ENCODE measurements at regions not wholly inside any gene's neighbourhood (a gene's known extent, or its start where the extent isn't known, plus 50 kb on each side); places are given as distances from the start of the nearest gene placed in this dataset.
"Not testable (repeated sequence)": the region's sequence is repeated elsewhere in the genome, so short reads cannot be mapped to it uniquely, and the experiment has no call there.

DNA sequence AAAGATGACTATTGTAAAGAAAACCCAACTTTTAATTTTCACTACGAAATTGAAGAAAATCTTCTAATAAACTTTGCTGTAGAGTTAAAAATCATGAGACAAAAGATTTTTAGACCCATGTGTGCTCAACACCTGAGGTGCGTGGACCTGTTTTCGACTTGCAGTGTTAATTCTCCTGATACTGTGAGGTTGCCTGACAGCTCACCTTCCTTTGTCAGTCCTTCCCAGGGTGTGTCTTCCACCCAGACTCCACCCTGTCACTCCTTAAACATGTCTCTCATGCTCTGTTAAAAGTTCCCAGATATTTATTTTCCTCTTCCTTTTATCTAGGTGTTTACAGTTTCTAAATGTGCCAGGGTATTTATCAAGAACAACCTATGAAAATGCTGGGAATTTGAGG is 151.3 kb upstream of the NT5E start:
- DNase-seq, result no peak
- in situ Hi-C loops (cut with HindIII; ENCODE audit: low pct_ligation_motif_present, low pct_unique_long_range_greater_than_20kb, low sequenced_read_pairs), result no loop called here

DNA sequence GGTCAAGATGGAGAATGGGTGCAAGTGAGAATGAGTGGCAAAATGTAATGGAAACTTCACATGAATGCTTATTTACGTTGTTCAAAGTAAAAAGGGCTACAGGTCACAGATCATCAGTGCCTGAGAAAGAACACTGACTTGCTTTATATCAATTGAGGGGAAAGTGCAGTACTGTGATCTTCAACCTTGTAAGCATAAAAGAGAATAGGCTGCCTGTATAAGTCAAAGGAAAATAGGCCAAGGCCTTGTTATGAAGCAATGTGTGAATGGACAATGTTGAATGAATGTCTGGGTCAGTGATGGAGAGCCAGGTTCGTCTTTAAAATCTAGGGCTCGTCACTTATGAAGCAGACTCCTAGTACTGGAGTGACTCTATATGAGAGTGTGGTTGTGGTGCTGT is 158.6 kb upstream of the NT5E start:
- in situ Hi-C loops (cut with HindIII; ENCODE audit: low pct_ligation_motif_present, low pct_unique_long_range_greater_than_20kb, low sequenced_read_pairs), result no loop called here
- DNase-seq, result no peak

DNA sequence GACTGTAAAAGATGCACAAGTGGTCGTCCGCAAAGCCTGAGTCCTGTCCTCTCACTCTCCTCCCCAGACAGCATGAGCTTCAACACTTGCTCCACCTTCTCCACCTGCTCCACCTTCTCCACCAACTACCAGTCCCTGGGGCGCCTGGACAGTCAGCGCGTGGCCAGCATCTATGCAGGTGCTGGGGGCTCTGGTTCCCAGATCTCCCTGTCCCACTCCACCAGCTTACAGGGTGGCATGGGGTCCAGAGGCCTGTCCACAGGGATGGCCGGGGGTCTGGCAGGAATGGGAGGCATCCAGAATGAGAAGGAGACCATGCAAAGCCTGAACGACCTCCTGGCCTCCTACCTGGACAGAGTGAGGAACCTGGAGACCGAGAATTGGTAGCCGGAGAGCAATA is 162.2 kb upstream of the NT5E start:
- in situ Hi-C loops (cut with HindIII; ENCODE audit: low pct_ligation_motif_present, low pct_unique_long_range_greater_than_20kb, low sequenced_read_pairs), result no loop called here
- DNase-seq, result no peak

DNA sequence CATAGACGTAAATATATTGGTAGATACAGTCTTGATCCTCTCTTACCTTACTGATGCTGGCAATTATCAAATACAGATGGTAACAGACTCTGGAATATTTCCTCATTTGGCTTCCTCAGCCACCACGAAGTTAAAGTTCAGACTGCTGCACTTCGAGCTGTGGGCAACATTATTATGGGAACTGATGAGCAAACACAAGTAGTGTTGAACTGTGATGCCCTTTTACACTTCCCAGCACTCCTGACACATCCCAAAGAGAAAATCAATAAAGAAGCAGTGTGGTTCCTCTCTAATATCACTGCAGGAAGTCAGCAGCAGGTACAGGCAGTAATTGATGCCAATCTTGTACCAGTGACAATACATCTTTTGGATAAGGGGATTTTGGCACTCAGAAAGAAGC is 162.7 kb upstream of the NT5E start:
- no peak for DNase-seq
- in situ Hi-C loops (cut with HindIII; ENCODE audit: low pct_ligation_motif_present, low pct_unique_long_range_greater_than_20kb, low sequenced_read_pairs), result no loop called here

DNA sequence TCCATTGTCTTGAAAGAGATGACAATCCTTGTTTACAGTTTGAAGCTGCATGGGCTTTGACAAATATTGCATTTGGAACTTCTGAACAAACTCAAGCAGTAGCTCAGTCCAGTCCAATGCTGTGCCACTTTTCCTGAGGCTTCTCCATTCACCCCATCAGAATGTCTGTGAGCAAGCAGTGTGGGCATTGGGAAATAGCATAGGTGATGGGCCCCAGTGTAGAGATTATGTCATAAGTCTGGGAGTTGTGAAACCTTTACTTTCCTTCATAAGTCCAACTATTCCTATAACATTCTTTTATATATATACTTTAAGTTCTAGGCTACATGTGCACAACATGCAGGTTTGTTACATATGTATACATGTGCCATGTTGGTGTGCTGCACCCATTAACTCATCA is 163.4 kb upstream of the NT5E start:
- DNase-seq; in situ Hi-C loops (cut with HindIII; ENCODE audit: low pct_ligation_motif_present, low pct_unique_long_range_greater_than_20kb, low sequenced_read_pairs): not testable (repeated sequence)

DNA sequence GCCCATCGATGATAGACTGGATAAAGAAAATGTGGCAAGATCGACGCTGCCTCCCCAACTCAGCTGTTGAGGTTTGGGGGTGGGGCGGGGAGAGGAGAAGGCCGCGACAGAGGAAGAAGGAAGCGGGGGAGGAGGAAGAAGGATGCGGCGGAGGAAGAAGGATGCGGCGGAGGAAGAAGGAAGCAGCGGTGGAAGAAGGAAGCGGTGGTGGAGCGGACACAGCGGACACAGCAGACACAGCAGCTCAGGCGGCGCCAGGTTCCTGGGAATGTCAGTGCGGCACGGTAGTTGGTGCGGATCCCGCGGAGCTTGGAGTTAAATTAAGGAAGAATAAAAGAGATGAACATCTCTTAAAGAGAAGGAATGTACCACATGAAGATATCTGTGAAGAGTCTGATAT is 163.9 kb upstream of the NT5E start:
- in situ Hi-C loops (cut with HindIII; ENCODE audit: low pct_ligation_motif_present, low pct_unique_long_range_greater_than_20kb, low sequenced_read_pairs), result no loop called here
- no peak for DNase-seq

DNA sequence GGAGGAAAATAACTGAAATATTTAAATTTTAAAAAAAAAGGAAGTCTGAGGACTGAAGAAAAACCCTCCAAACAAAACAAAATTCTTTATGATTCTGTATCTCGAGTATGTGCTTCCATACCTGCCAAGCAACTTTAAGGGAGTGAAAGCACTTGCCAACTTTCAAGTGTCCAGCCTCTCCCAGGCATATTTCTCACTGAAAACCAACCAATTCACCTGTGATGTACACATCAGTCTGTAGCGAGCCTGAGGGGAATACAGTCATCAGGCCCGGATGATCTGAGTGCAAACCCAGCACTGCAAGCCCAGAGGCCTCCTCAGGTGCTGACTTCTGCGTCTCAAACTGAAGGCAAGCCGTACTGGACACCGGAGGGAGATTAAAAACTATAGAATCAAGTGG is 164.8 kb upstream of the NT5E start:
- no peak for DNase-seq
- in situ Hi-C loops (cut with HindIII; ENCODE audit: low pct_ligation_motif_present, low pct_unique_long_range_greater_than_20kb, low sequenced_read_pairs), result no loop called here

DNA sequence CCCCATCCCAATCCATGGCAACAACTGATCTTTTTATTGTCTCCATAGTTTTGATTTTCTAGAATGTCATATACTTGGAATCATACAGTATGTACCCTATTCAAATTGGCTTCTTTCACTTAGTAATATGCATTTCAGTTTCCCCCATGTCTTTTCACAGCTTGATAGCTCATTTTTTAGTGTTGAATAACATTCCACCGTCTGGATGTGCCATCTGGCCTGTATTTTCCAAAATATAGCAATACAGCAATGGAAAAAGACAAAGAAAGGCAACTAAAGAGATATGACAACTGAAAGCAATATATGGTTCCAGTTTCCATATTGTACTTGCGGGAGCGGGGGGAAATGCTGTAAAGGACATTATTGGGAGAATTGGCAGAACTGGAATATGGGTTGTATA is 166.4 kb upstream of the NT5E start:
- in situ Hi-C loops (cut with HindIII; ENCODE audit: low pct_ligation_motif_present, low pct_unique_long_range_greater_than_20kb, low sequenced_read_pairs), result no loop called here
- DNase-seq, result no peak

DNA sequence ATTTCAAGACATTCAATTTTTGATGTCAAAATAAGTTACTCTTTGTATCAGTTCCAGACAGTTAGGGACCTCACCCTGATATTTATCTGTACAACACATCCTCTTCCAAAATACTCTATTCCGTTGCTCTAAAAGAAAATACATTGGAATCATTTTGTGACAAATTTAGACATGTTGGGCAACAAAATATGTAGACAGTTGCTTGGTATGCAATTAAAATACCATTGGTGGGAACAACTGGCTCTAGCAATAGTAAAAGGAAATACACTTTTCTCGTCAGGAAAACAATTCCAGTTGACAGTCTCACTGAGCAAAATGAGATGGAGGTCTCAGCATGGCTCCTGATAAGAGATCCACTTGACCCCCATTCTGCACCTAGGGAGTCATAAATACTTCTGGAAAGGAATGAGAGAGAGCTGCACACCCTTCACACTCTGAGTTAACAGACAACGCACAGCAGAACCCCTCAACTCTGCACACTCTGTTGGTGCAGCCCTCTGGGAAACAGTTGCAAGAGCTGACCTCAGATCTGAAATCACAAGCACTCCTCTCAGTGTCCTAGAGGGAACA is 171.3 kb upstream of the NT5E start:
- in situ Hi-C loops (cut with HindIII; ENCODE audit: low pct_ligation_motif_present, low pct_unique_long_range_greater_than_20kb, low sequenced_read_pairs), result no loop called here
- no peak for DNase-seq

DNA sequence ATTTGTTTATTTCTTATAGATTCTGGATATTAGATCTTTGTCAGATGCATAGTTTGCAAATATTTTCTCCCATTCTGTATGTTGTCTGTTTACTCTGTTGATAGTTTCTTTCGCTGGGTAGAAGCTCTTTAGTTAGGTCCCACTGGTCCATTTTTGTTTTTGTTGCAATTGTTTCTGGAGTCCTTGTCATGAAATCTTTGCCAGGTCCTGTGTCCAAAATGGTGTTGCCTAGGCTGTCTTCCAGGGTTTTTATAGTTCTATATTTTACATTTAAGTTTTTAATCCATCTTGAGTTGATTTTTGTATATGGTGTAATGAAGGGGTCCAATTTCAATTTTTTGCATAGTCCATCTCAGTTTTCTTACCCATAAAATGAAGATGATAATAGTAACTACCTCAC is 173.9 kb upstream of the NT5E start:
- in situ Hi-C loops (cut with HindIII; ENCODE audit: low pct_ligation_motif_present, low pct_unique_long_range_greater_than_20kb, low sequenced_read_pairs); DNase-seq: not testable (repeated sequence)

DNA sequence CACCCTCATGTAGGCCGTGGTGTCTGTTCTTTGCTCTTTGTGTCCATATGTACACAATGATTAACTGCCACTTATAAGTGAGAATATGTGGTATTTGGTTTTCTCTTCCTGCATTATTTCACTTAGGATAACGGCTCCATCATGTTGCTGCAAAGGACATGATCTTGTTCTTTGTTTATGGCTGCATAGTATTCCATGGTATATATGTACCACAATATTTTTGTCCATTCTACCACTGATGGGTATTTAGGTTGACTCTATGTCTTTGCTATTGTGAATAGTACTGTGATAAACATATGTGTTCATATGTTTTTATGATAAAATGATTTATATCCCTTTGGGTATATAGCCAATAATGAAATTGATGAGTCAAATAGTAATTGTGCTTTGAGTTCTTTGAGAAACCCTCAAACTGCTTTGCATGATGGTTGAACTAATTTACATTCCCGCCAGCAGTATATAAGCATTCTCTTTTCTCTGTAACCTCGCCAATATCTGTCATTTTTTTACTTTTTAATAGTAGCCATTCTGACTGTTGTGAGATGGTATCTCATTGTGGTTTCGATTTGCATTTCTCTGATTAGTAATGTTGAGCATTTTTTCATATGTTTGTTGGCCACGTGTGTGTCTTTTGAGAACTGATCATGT is 174.4 kb upstream of the NT5E start:
- DNase-seq, result no peak
- in situ Hi-C loops (cut with HindIII; ENCODE audit: low pct_ligation_motif_present, low pct_unique_long_range_greater_than_20kb, low sequenced_read_pairs), result no loop called here

DNA sequence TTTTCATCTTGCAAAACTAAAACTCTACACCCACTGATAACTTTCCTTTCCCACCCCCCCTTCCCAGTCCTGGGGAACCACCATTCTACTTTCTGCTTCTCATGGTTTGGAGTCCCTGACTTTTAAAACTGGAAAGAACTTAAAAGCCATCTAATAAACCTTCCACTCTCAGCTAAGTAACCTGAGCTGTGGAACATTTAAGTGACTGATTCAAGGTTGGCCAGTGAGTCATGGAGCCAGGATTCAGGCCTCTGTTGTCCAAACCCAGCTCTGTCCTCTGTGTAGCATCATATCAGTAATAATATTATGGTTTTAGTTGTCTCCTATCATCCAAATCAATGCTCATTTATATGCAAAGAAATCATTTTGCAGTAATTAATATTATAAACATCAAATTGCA is 176.0 kb upstream of the NT5E start:
- no peak for DNase-seq
- in situ Hi-C loops (cut with HindIII; ENCODE audit: low pct_ligation_motif_present, low pct_unique_long_range_greater_than_20kb, low sequenced_read_pairs), result no loop called here

DNA sequence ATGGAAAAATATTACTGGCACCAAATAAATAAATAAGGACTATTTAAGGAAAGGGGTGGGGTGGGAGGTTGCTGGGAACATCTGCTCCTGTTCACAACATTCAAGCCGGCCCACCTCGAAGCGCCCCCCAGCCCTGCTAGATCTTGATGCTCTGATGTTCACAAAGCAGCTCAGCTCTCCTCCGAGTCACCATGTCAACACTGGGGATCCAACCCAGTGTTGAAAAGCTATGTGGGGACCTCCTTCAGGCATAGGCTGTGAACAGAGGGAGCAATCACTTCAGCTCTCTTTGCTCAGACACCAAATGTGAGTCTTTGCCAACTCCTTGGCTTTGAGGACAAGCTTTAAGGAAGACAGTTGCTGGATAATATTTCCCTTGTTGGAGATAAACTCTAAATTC is 176.8 kb upstream of the NT5E start:
- in situ Hi-C loops (cut with HindIII; ENCODE audit: low pct_ligation_motif_present, low pct_unique_long_range_greater_than_20kb, low sequenced_read_pairs), result no loop called here

DNA sequence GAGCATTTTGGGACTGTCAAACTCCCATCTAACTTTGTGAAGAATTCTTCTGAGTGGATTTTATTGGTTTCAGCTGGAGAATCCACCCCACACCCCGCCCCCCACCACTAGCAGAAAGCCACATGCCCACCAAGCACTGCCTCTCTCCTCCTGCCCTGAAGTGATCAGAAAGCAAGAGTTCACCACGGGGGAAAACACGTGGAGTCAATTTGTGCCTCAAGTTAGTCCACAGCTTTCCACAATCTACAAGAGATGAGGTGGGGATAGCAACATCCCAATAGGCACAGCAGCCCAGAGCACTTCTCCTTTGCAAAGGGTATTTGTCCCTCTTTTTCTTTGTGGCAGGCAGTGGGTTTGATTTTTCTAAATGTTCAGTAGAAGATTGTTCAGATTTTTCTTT is 177.3 kb upstream of the NT5E start:
- in situ Hi-C loops (cut with HindIII; ENCODE audit: low pct_ligation_motif_present, low pct_unique_long_range_greater_than_20kb, low sequenced_read_pairs), result no loop called here
- no peak for DNase-seq

More for the DNA sequence above, 176.8 kb upstream of the NT5E start:
- no peak for DNase-seq

DNA sequence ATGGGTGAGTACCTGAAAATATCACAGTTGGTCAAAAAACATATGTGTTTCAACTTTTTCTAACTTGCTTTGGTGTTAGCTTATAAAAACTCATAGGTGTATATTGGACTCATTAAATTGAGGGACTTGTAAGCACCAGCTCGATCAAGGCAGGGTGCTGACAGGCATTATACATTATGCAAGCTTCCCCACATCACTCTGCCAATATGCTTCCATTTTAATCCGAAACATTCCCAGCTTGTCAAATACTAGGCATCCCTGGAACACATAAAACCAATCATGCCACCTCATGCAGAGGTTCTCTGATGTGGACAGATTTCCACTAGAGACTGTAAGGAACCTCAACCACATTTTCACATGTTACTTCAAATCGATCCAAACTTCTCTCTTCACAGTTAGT is 187.3 kb upstream of the NT5E start:
- no peak for DNase-seq
- in situ Hi-C loops (cut with HindIII; ENCODE audit: low pct_ligation_motif_present, low pct_unique_long_range_greater_than_20kb, low sequenced_read_pairs), result no loop called here

DNA sequence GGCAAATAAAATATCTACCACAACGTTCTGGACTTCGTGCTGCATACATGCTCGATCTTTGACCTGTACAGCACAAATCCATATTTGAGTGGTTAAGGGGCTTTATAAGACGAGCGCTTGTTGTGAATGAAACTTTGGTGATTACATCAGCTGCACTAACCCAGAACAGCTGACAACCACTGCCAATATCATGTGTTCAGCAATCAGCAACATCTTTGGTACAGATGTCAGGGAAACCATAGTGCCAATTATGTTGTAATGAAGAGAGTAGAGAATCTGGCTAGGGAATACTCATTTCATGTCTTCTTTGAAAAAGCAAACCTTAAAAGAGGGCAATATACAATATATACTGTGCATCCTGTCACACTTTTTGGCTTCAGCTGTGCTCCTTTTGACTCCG is 188.6 kb upstream of the NT5E start:
- in situ Hi-C loops (cut with HindIII; ENCODE audit: low pct_ligation_motif_present, low pct_unique_long_range_greater_than_20kb, low sequenced_read_pairs), result no loop called here
- DNase-seq, result no peak

DNA sequence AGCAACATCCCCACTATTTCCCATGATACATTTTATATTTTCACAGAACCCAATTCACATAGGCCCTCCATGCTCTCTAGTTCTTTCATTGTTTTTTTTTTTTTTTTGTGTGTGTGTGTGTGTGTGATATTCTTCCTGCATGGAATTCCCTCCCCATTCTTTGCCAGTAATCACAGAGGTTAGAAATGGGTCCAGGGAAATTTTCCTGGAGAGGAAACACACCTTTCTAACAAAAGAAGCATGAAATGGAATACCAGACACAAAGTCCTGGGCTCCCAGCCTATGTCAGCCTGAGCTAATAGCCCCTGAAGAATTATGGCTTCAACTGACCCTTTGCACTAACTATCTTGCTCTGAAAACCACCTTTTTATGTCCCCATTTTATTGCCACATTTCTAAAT is 194.2 kb upstream of the NT5E start:
- in situ Hi-C loops (cut with HindIII; ENCODE audit: low pct_ligation_motif_present, low pct_unique_long_range_greater_than_20kb, low sequenced_read_pairs), result no loop called here
- no peak for DNase-seq

DNA sequence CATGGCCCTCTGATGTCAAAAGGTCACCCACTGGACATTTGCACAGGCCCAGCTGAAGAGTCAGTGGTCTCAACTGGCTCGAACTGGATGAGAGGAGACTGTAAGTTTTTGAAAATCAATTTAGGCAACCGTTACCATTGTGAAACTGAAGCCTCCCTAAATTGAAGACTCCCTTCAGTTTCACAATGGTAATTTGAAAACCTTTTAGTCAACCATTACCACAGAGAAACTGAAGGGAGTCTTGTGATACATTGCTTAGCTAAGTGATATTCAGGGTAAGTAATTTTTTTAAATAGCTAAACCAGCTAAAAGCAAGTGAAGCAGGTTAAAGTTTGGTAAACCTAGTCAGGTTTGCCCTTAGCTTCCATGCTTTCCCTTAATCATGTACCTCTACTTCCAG is 197.3 kb upstream of the NT5E start:
- DNase-seq, result no peak
- in situ Hi-C loops (cut with HindIII; ENCODE audit: low pct_ligation_motif_present, low pct_unique_long_range_greater_than_20kb, low sequenced_read_pairs), result no loop called here

DNA sequence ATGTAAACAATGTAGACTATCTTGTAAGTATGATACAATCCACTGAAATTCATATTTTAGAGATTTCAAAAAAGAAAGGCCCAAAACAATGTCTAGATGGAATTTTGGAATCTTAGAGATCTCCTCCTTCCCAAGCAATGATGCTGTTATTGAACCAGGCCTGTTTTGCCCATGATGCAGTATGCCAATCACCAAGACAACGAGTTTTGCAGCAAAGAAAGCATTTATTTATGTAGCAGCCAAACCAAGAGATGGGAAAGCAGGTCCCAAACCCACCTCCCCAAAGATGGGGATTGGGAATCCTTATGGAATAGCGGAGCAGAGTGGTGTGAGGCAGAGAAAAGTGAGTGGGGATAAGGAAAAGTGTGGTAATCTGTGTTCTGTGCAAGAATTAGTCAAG is 197.8 kb upstream of the NT5E start:
- in situ Hi-C loops (cut with HindIII; ENCODE audit: low pct_ligation_motif_present, low pct_unique_long_range_greater_than_20kb, low sequenced_read_pairs), result no loop called here
- no peak for DNase-seq

DNA sequence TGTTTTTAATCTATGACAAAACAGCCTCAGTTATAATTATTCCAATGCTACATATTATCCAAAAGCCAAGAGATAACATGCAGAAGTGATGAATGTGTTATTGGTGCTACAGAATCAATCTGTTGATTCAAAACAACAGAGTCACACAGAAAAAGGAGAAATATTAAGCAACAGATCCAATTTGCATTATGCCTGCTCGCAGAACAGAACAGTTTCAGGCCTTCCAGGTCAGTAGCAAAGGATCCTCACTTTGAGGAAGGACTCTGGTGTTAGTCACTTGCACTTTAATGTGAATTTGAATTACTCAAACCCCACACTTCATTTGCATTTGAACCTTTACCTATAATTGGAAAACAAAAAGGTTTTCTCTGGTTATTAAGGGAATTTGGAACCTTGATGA is 198.6 kb upstream of the NT5E start:
- no peak for DNase-seq
- in situ Hi-C loops (cut with HindIII; ENCODE audit: low pct_ligation_motif_present, low pct_unique_long_range_greater_than_20kb, low sequenced_read_pairs), result no loop called here
